SJSA1 (cell line): ENCODE measurements at regions not wholly inside any gene's neighbourhood (a gene's known extent, or its start where the extent isn't known, plus 50 kb on each side); places are given as distances from the start of the nearest gene placed in this dataset.

Experiments used
- DNase-seq, 2 experiments: peaks; one replicate each; pipeline ENCODE4 v3.0.0-alpha.2; 2015 to 2020; ENCODE audit warnings: low spot score in 2 of 2, low read depth in 1 of 2
- H3K27ac ChIP-seq: fragments of 250-450 bp; sonication (Bioruptor Pico); 2 replicates; pipeline ENCODE4 v1.5.1; 2020; ENCODE audit warnings: mild to moderate bottlenecking, moderate library complexity
- H3K27me3 ChIP-seq: fragments of 250-450 bp; sonication (Bioruptor Pico); replicated peaks from 2 replicates; pipeline ENCODE4 v1.5.1; 2020; ENCODE audit warnings: mild to moderate bottlenecking, moderate library complexity
- H3K36me3 ChIP-seq: fragments of 250-450 bp; sonication (Bioruptor Pico); 2 replicates; pipeline ENCODE4 v1.5.1; 2020; ENCODE audit warnings: mild to moderate bottlenecking
- H3K4me1 ChIP-seq: fragments of 250-450 bp; sonication (Bioruptor Pico); replicated peaks from 2 replicates; pipeline ENCODE4 v1.6.1; 2021; ENCODE audit warnings: mild to moderate bottlenecking
- H3K4me3 ChIP-seq: fragments of 250-450 bp; sonication (Bioruptor Pico); 2 replicates; pipeline ENCODE4 v1.5.1; 2020; ENCODE audit warnings: mild to moderate bottlenecking
- H3K9me3 ChIP-seq: fragments of 250-450 bp; sonication (Bioruptor Pico); replicated peaks from 2 replicates; pipeline ENCODE4 v1.5.1; 2020; ENCODE audit warnings: mild to moderate bottlenecking

- no peak for DNase-seq
- Histone ChIP-seq H3K27me3 (no peaks in the 10 kb centered on the region), H3K27ac (no peak overlapping the region)
Measured at GRCh38 chr10:77717336-77717735, 79.7 kb upstream of the KCNMA1 start.

DNA sequence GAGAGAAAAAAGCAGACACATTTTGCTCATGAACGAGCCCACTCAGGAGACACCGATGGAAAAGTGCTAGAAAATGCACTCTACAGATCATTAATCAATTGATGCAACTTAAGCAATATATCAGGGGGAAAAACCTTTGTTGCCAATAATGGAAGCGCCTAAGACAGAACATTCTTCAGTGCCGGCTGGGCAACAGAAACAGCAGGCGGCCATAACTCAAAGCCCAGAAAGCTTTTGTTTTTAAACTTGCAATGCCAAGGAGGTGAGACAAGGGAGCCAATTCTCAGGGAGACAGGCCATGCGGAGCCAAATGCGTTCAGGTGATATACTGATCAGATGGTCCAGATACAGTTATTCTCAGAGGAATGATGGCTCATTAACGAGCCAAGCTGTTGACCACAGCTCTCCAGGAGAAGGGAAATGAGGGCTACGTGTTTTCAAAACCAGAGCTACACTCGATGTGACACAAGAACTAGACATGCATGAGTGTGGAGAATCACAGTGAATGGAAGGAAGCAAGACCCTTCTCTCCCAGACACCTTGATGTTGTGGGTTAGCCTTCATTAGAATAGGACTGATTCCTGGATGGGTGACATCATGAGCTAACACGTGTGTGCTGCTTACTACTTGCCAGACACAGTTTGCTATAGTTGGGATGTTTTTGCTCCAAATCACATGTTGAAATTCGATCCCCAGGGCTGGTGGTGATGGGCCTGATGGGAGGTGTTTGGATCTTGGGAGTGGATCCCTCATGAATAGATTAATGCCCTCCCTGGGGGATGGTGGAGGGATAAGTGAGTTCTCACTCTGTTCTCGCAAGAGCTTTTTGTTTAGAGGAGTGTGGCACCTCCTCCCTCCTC, 79.1 kb upstream of the KCNMA1 start:
- Histone ChIP-seq H3K4me1 (peaks cover 24% of the 10 kb centered on the region), H3K9me3 (no peaks in the 10 kb centered on the region), H3K27me3 (no peaks in the 10 kb centered on the region), H3K4me3 (no peak overlapping the region), H3K27ac (no peak overlapping the region), H3K36me3 (no peaks in the 10 kb centered on the region)
- no peak for DNase-seq

More at GRCh38 chr10:77717336-77717735, 79.7 kb upstream of the KCNMA1 start:
- Histone ChIP-seq H3K4me3 (no peak overlapping the region), H3K4me1 (peaks cover 23% of the 10 kb centered on the region), H3K36me3 (no peaks in the 10 kb centered on the region), H3K9me3 (no peaks in the 10 kb centered on the region)

DNA sequence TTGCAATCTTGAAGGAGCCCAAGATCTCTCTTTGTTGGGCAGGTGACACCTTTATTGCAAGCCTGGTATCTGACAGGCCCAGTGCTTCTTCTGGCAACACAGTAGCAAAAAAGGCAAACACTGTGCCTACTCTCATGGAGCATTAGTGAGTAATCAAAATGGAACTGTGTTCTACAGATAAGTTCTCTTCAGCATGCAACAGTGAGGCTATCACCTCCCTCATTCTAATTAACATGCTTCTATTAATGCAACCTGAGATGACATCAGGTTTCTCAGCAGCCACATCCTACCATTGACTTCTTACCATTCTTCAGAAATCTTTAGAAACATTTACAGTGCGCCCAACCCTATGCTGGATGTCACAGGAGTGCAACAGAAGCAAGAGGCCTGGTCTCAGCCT, 77.9 kb upstream of the KCNMA1 start:
- H3K27me3 ChIP-seq: no peaks in the 10 kb centered on the region
- no peak for DNase-seq
- no peaks in the 10 kb centered on the region for H3K9me3 ChIP-seq
- no peaks in the 10 kb centered on the region for H3K36me3 ChIP-seq
- no peak overlapping the region for H3K4me3 ChIP-seq
- no peak overlapping the region for H3K27ac ChIP-seq
- peaks cover 31% of the 10 kb centered on the region for H3K4me1 ChIP-seq

- Histone ChIP-seq H3K36me3 (no peaks in the 10 kb centered on the region), H3K4me1 (peaks cover 31% of the 10 kb centered on the region), H3K27me3 (no peaks in the 10 kb centered on the region), H3K27ac (no peak overlapping the region), H3K9me3 (no peaks in the 10 kb centered on the region), H3K4me3 (no peak overlapping the region)
- DNase-seq: no peak
Measured at GRCh38 chr10:77715088-77715487, 77.5 kb upstream of the KCNMA1 start.

DNA sequence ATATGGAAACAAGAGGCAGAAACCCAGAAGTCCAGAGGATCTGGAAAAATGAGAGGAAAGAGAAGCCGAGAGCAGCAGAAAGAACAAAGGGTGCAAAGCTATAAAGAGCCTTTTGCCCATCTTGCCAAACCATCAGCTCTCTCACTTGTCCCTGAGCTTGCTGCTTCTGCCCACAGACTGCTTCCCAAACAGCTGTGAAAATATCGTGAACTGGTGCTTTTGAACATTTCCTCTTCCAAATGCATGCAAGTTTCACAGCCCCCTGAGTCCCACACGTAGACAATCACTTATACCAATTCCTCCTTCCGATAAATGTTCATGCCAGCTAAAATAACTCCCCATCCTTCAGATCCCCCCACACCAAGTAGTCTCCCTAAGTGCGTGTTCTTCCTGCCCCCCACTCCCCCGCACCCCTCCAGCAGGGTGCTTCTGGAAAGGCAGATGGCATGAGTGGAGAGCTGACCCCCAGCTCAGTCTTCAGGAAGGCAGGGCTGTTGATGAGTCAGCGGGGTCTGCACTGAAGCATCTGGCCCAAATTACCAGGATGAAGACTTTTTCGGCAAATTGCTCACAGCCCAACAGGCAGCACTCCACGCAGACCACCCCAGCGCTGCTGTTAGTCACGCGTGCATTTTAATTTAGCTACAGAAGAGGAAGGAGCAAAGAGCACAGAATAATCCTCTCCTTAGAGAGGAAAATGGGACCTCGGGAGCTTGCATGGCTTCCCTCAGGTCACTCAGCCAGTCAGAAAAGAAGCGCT, 76.1 kb upstream of the KCNMA1 start:
- no peak overlapping the region for H3K27ac ChIP-seq
- H3K9me3 ChIP-seq: no peaks in the 10 kb centered on the region
- H3K4me3 ChIP-seq: no peak overlapping the region
- no peaks in the 10 kb centered on the region for H3K27me3 ChIP-seq
- peak; percentile 55 to 77 for DNase-seq
- no peaks in the 10 kb centered on the region for H3K36me3 ChIP-seq
- peaks cover 31% of the 10 kb centered on the region for H3K4me1 ChIP-seq

GRCh38 chr10:77712207-77712606, 74.6 kb upstream of the KCNMA1 start:
- H3K4me3 ChIP-seq: no peak overlapping the region
- H3K36me3 ChIP-seq: no peaks in the 10 kb centered on the region
- no peak for DNase-seq
- H3K4me1 ChIP-seq: peaks cover 31% of the 10 kb centered on the region
- H3K9me3 ChIP-seq: no peaks in the 10 kb centered on the region
- no peak overlapping the region for H3K27ac ChIP-seq
- no peaks in the 10 kb centered on the region for H3K27me3 ChIP-seq

- Histone ChIP-seq H3K36me3 (no peaks in the 10 kb centered on the region), H3K4me3 (no peak overlapping the region)
- DNase-seq: no peak
Measured at GRCh38 chr10:77711683-77712049, 74.1 kb upstream of the KCNMA1 start.

DNA sequence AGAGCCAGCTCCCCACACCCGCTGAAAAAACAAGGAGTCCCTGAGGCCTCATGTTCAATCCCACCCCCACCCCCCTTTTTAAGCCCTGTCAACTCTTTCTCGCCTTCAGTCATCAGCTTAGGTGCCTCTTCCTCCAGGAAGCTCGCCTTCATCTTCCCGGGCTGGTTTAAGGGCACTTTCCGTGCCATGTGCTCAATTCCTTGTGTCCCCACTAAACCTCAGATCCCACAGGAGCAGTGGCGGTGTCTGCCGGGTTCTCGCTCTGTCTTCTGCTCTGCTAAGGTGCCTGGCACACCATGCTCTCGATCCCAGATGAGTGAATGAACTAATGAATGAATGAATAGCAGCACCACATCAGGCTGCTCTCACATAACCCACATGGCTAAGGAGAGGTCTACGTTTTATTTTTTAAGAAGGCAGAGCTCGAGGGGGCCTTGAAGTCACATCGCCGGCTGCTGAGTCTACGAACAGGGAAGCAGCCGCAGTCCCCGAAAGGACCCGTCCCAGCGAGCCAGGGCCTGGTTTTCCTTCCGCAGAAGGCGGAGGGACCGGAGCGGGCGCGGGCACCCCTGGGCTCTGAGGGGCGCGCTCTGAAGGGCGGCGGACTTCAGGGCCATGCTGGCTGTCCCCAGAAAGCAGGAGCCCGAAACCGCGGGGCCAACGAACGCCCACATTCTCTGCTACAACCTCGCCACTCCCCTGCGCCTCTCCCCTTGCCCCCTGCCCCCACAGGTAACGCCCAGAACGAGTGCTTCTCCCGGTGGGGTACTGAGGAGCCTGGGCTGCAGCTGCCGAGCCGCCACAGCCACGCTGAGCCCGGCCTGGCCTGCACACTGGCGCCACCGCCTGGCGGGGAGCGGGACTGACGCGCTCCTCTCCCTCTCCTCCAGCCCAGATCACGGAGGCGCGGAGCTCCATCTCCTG, 73.4 kb upstream of the KCNMA1 start:
- H3K36me3 ChIP-seq: no peaks in the 10 kb centered on the region
- DNase-seq: peak; percentile 56 to 66

More at GRCh38 chr10:77711683-77712049, 74.1 kb upstream of the KCNMA1 start:
- Histone ChIP-seq H3K27me3 (no peaks in the 10 kb centered on the region), H3K4me1 (peaks cover 31% of the 10 kb centered on the region), H3K27ac (no peak overlapping the region), H3K9me3 (no peaks in the 10 kb centered on the region)

DNA sequence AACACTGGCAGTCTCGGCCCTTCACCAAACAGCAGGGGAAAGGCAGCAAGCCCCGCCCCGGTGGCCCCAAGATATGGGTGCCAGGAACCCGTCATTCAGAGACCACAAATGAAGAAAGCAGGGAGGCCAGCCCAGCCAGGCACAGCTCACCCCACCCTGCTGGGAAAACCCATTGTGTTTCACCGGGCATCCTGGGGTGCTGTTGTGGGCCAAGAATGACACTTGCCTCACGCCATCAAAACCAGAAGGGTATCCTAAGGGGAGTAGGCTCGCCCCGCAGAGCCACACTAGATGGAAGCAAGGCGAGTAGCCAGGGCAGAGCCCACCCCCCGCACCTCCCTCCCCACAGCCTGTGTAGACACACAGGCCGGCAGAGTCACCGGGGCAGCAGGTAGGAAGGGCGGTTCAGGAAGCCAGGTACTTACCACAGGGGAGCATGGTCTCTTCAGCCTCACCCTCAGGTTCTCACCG, 72.5 kb upstream of the KCNMA1 start:
- Histone ChIP-seq H3K9me3 (0 out of 2 replicates have a peak, but pooled peaks cover 3% of the 10 kb centered on the region), H3K36me3 (no peaks in the 10 kb centered on the region), H3K4me1 (peaks cover 27% of the 10 kb centered on the region), H3K27me3 (no peaks in the 10 kb centered on the region), H3K27ac (no peak overlapping the region), H3K4me3 (no peak overlapping the region)
- no peak for DNase-seq

More for the DNA sequence above, 73.4 kb upstream of the KCNMA1 start:
- Histone ChIP-seq H3K4me3 (0 out of 2 replicates have a peak overlapping the region, but pooled peaks have one; percentile 6), H3K4me1 (peaks cover 31% of the 10 kb centered on the region), H3K9me3 (no peaks in the 10 kb centered on the region), H3K27ac (no peak overlapping the region), H3K27me3 (no peaks in the 10 kb centered on the region)

DNA sequence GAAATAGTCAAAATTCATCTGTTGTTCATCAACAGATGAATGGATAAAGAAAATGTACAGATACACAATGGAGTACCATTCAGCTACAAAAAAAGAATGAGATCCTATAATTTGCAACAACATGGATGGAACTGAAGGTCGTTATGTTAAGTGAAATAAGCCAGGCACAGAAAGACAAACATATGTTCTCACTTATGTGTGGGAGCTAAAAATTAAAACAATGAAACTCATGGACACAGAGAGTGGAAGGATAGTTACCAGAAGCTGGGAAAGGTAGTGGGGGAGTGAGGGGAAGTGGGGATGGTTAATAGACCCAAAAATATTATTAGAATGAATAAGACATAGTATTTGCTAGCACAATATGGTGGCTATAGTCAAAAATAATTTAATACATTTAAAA, 70.0 kb upstream of the KCNMA1 start:
- H3K27ac ChIP-seq: no peak overlapping the region
- DNase-seq: no peak

DNA sequence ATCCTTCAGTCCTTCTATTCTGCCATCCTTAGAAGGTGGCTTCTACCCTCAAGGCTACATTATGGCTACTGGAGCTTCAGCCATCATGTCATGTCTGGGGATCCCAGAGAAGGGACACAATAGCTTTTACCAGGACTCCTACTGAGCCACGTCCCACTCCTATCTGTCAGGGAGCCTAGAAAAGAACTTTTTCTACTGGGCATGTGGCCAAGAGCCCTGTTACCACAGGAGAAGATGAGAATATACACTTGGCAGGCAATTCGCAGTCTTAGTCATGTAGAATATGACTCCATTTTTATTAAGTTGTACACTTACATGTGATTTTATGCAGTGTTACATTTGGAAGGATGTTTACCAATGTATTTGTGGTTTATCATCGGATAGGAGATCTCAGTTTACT, 64.6 kb upstream of the KCNMA1 start:
- H3K36me3 ChIP-seq: no peaks in the 10 kb centered on the region
- H3K27ac ChIP-seq: no peak overlapping the region

More for the DNA sequence above, 70.0 kb upstream of the KCNMA1 start:
- 0 out of 2 replicates have a peak, but pooled peaks cover 3% of the 10 kb centered on the region for H3K9me3 ChIP-seq
- H3K36me3 ChIP-seq: no peaks in the 10 kb centered on the region
- peaks cover 8% of the 10 kb centered on the region for H3K4me1 ChIP-seq
- H3K27me3 ChIP-seq: no peaks in the 10 kb centered on the region
- no peak overlapping the region for H3K4me3 ChIP-seq

DNA sequence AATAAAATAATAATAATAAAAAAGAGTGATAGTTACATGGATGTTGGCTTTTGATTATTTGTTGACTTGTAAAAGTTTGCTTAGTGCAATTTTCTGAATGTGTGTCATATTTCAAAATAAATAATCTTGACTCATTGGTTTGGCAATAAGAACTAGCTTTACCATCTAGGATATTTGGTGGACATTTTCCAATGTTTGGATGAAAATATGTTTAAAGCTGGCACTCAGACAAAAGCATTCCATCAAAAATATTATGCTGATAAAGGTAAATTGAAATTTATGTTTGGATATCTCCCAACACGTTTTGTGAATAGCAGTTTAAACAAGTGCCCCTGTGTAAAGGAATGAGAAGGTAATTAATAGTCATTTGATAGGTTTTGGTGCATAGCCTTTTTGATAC, 62.5 kb upstream of the KCNMA1 start:
- H3K4me3 ChIP-seq: no peak overlapping the region
- H3K27ac ChIP-seq: no peak overlapping the region
- no peaks in the 10 kb centered on the region for H3K4me1 ChIP-seq
- H3K36me3 ChIP-seq: no peaks in the 10 kb centered on the region
- no peak for DNase-seq
- H3K27me3 ChIP-seq: no peaks in the 10 kb centered on the region; the same call in none of the 2 replicates
- H3K9me3 ChIP-seq: no peaks in the 10 kb centered on the region

More for the DNA sequence above, 64.6 kb upstream of the KCNMA1 start:
- Histone ChIP-seq H3K4me3 (no peak overlapping the region), H3K27me3 (no peaks in the 10 kb centered on the region; the same call in 1 of the 2 replicates), H3K9me3 (0 out of 2 replicates have a peak, but pooled peaks cover 3% of the 10 kb centered on the region), H3K4me1 (no peaks in the 10 kb centered on the region)
- DNase-seq: peak in 1 of 2 experiments; percentile 37

DNA sequence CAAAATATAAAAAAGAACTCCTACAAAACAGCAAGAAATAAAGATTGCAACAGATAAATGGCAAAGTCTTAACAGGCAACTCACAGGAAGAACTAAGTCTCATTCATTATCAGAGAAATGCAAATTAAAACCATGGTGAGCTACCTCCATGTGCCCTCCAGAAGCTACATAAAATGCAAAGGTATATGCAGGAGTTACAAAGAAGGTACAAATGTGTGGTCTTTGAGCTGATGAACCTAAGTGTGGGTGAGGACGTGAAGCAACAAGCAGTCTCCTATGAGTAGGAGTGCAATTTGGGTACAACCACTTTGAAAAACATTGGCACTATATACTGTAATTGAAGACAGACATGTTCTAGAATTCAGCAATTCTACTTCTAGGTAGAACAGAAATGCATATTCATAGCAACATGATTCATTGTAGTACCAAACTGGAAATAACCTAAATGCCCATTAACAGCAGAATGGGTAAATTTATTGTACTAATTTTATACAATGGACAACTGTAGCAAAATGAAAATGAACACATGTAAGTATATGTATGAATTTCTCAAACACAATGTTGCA, 61.6 kb upstream of the KCNMA1 start:
- Histone ChIP-seq H3K4me3 (no peak overlapping the region), H3K27me3 (no peaks in the 10 kb centered on the region; the same call in none of the 2 replicates), H3K36me3 (no peaks in the 10 kb centered on the region), H3K4me1 (no peaks in the 10 kb centered on the region), H3K9me3 (no peaks in the 10 kb centered on the region), H3K27ac (no peak overlapping the region)
- DNase-seq: no peak
